ENCODE measurements at regions not wholly inside any gene's neighbourhood (a gene's known extent, or its start where the extent isn't known, plus 50 kb on each side); places are given as distances from the start of the nearest gene placed in this dataset.

DNA sequence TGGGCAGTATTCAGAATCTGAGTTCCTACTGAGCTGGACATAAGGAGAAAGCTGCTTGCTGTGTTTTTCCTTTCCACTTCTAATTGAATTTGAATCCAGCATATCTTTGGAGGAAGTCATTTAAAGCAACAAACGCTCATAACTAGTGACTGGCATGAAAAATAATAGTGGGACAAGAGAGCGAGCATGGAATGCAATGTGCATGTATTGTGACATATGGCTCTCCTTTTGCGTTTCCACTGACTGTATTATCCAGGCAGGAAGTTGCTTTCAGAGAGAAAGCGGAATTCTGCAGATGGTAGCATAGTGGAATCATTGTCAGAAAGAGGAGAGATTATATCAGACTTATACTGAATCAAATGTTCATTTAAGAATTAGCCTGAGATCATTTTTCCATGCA, 368.6 kb downstream of the REEP3 start:
- H3K4me3 ChIP-seq (replicated peaks in 1 of 3; ENCODE audit: insufficient read depth in 1 of 3, low read depth in 2 of 3, low read length in 3 of 3), result no peak overlapping the region
- no peak overlapping the region for H3K27ac ChIP-seq (ENCODE audit: extremely low read length, insufficient read depth, low read length)
- H3K4me2 ChIP-seq (ENCODE audit: low read depth, low read length), result no peak overlapping the region
- peaks cover 5% of the 10 kb centered on the region; the same call in 1 of the 2 replicates for H3K9me3 ChIP-seq (ENCODE audit: low read length)
- ATAC-seq (no peak), DNase-seq (ENCODE audit: low spot score) (no peak), FAIRE-seq (no peak)
- H4K20me1 ChIP-seq (ENCODE audit: insufficient read depth, low read length), result no peaks in the 10 kb centered on the region
- intact Hi-C loops (cut with micrococcal nuclease; ENCODE audit: unreplicated experiment) (no loop called here), in situ Hi-C loops (cut with HindIII; ENCODE audit: extremely low pct_ligation_motif_present, low pct_unique_long_range_greater_than_20kb) (no loop called here)
- H3K79me2 ChIP-seq (ENCODE audit: insufficient read depth, low read length), result no peaks in the 10 kb centered on the region
- BruUV-seq (replicated peaks), result no TSS peak
- peaks cover 5% of the 10 kb centered on the region; the same call in 1 of the 2 replicates for H3K4me1 ChIP-seq (ENCODE audit: insufficient read depth, low read length)
- H3K36me3 ChIP-seq (replicated peaks in 1 of 2; ENCODE audit: control insufficient read depth in 1 of 2, insufficient read depth in 2 of 2, low read length in 2 of 2), result no peaks in the 10 kb centered on the region
- ChIA-PET POLR2A (no interaction called here), CTCF (ENCODE audit: low intra/inter-chr PET ratio, low total read pairs) (no interaction called here)
- H2AFZ ChIP-seq (ENCODE audit: low read length), result no peak overlapping the region
- 1% methylated on average over 4 of the region's 4 CpGs for WGBS (ENCODE audit: low lambda C conversion rate)
- peaks cover 1 to 3% of the 10 kb centered on the region in 2 experiments; a peak in 2 of 5 replicates for H3K27me3 ChIP-seq (ENCODE audit: control insufficient read depth in 1 of 2, insufficient read depth in 2 of 2, low read length in 2 of 2)
- TF ChIP-seq, protein P1, sequence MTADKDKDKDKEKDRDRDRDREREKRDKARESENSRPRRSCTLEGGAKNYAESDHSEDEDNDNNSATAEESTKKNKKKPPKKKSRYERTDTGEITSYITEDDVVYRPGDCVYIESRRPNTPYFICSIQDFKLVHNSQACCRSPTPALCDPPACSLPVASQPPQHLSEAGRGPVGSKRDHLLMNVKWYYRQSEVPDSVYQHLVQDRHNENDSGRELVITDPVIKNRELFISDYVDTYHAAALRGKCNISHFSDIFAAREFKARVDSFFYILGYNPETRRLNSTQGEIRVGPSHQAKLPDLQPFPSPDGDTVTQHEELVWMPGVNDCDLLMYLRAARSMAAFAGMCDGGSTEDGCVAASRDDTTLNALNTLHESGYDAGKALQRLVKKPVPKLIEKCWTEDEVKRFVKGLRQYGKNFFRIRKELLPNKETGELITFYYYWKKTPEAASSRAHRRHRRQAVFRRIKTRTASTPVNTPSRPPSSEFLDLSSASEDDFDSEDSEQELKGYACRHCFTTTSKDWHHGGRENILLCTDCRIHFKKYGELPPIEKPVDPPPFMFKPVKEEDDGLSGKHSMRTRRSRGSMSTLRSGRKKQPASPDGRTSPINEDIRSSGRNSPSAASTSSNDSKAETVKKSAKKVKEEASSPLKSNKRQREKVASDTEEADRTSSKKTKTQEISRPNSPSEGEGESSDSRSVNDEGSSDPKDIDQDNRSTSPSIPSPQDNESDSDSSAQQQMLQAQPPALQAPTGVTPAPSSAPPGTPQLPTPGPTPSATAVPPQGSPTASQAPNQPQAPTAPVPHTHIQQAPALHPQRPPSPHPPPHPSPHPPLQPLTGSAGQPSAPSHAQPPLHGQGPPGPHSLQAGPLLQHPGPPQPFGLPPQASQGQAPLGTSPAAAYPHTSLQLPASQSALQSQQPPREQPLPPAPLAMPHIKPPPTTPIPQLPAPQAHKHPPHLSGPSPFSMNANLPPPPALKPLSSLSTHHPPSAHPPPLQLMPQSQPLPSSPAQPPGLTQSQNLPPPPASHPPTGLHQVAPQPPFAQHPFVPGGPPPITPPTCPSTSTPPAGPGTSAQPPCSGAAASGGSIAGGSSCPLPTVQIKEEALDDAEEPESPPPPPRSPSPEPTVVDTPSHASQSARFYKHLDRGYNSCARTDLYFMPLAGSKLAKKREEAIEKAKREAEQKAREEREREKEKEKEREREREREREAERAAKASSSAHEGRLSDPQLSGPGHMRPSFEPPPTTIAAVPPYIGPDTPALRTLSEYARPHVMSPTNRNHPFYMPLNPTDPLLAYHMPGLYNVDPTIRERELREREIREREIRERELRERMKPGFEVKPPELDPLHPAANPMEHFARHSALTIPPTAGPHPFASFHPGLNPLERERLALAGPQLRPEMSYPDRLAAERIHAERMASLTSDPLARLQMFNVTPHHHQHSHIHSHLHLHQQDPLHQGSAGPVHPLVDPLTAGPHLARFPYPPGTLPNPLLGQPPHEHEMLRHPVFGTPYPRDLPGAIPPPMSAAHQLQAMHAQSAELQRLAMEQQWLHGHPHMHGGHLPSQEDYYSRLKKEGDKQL (CRISPR knock-in tag; IDR thresholded peaks at IDR 0.05; ENCODE audit: low read depth), result no peak
- no peak for TF ChIP-seq PRMT3 (CRISPR knock-in tag; IDR thresholded peaks at IDR 0.05; ENCODE audit: borderline replicate concordance, low read depth)
- TF ChIP-seq, protein P2, sequence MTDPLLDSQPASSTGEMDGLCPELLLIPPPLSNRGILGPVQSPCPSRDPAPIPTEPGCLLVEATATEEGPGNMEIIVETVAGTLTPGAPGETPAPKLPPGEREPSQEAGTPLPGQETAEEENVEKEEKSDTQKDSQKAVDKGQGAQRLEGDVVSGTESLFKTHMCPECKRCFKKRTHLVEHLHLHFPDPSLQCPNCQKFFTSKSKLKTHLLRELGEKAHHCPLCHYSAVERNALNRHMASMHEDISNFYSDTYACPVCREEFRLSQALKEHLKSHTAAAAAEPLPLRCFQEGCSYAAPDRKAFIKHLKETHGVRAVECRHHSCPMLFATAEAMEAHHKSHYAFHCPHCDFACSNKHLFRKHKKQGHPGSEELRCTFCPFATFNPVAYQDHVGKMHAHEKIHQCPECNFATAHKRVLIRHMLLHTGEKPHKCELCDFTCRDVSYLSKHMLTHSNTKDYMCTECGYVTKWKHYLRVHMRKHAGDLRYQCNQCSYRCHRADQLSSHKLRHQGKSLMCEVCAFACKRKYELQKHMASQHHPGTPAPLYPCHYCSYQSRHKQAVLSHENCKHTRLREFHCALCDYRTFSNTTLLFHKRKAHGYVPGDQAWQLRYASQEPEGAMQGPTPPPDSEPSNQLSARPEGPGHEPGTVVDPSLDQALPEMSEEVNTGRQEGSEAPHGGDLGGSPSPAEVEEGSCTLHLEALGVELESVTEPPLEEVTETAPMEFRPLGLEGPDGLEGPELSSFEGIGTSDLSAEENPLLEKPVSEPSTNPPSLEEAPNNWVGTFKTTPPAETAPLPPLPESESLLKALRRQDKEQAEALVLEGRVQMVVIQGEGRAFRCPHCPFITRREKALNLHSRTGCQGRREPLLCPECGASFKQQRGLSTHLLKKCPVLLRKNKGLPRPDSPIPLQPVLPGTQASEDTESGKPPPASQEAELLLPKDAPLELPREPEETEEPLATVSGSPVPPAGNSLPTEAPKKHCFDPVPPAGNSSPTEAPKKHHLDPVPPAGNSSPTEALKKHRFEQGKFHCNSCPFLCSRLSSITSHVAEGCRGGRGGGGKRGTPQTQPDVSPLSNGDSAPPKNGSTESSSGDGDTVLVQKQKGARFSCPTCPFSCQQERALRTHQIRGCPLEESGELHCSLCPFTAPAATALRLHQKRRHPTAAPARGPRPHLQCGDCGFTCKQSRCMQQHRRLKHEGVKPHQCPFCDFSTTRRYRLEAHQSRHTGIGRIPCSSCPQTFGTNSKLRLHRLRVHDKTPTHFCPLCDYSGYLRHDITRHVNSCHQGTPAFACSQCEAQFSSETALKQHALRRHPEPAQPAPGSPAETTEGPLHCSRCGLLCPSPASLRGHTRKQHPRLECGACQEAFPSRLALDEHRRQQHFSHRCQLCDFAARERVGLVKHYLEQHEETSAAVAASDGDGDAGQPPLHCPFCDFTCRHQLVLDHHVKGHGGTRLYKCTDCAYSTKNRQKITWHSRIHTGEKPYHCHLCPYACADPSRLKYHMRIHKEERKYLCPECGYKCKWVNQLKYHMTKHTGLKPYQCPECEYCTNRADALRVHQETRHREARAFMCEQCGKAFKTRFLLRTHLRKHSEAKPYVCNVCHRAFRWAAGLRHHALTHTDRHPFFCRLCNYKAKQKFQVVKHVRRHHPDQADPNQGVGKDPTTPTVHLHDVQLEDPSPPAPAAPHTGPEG (CRISPR knock-in tag; IDR thresholded peaks at IDR 0.05), result no peak
- TF ChIP-seq, protein P3, sequence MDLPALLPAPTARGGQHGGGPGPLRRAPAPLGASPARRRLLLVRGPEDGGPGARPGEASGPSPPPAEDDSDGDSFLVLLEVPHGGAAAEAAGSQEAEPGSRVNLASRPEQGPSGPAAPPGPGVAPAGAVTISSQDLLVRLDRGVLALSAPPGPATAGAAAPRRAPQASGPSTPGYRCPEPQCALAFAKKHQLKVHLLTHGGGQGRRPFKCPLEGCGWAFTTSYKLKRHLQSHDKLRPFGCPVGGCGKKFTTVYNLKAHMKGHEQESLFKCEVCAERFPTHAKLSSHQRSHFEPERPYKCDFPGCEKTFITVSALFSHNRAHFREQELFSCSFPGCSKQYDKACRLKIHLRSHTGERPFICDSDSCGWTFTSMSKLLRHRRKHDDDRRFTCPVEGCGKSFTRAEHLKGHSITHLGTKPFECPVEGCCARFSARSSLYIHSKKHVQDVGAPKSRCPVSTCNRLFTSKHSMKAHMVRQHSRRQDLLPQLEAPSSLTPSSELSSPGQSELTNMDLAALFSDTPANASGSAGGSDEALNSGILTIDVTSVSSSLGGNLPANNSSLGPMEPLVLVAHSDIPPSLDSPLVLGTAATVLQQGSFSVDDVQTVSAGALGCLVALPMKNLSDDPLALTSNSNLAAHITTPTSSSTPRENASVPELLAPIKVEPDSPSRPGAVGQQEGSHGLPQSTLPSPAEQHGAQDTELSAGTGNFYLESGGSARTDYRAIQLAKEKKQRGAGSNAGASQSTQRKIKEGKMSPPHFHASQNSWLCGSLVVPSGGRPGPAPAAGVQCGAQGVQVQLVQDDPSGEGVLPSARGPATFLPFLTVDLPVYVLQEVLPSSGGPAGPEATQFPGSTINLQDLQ (CRISPR knock-in tag; IDR thresholded peaks at IDR 0.05), result no peak
- TF ChIP-seq, protein P4, sequence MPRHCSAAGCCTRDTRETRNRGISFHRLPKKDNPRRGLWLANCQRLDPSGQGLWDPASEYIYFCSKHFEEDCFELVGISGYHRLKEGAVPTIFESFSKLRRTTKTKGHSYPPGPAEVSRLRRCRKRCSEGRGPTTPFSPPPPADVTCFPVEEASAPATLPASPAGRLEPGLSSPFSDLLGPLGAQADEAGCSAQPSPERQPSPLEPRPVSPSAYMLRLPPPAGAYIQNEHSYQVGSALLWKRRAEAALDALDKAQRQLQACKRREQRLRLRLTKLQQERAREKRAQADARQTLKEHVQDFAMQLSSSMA (CRISPR knock-in tag; IDR thresholded peaks at IDR 0.05), result no peak
- H3K9ac ChIP-seq (ENCODE audit: insufficient read depth, low read depth, low read length), result no peak overlapping the region

All from HepG2 (cell line).